GM18519 (cell line): ENCODE measurements at regions not wholly inside any gene's neighbourhood (a gene's known extent, or its start where the extent isn't known, plus 50 kb on each side); places are given as distances from the start of the nearest gene placed in this dataset.
A peak's percentile ranks its signal among the peaks of the same experiment; 100 is the strongest.

Experiments
- ATAC-seq: cut with Tn5 transposase; IDR thresholded peaks from one replicate; pipeline ENCODE4 v1.9.1; 2021; ENCODE audit warnings: mild to moderate bottlenecking, moderate library complexity; ENCODE audit not compliant: unreplicated experiment, low FRiP score

DNA sequence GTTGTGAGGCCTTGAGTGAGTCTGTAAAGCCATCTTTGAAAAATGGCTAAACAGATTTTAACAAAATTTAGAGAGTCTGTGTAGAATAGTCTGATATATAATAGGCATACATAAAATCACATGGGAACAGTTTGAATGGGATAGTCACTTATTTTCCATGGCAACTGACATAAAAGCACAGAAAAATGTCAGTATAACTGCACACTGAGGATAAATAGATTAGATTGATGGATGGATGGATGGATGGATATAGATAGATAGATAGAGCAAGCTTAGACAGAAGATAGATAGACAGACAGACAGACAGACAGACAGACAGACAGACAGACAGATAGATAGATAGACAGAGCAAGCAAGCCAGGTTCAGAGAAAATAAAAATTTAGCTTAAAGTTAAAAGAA is 660.2 kb upstream of the API5 start:
- no peak for ATAC-seq

DNA sequence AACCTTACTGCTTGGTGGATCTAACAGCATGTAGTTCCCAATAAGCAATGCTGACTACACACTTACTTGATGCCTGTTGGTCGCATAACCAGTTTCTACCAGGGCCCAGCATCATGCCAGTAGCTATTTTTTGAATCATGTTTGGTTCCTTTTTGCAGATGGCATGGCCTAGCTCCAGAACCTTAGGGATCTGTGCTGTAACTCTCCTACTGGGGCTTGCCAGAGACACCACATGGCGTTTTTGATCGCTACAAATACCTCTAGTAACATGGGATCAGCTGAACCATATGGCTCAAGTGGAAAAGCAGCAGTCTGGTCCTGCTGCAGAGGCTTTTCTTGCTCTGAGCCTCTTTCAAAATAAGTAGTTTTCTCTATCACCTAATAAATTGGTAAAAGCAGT is 654.6 kb upstream of the API5 start:
- ATAC-seq = no peak

- ATAC-seq = no peak
Measured at GRCh38 chr11:42661942-42662341, 649.9 kb upstream of the API5 start.

DNA sequence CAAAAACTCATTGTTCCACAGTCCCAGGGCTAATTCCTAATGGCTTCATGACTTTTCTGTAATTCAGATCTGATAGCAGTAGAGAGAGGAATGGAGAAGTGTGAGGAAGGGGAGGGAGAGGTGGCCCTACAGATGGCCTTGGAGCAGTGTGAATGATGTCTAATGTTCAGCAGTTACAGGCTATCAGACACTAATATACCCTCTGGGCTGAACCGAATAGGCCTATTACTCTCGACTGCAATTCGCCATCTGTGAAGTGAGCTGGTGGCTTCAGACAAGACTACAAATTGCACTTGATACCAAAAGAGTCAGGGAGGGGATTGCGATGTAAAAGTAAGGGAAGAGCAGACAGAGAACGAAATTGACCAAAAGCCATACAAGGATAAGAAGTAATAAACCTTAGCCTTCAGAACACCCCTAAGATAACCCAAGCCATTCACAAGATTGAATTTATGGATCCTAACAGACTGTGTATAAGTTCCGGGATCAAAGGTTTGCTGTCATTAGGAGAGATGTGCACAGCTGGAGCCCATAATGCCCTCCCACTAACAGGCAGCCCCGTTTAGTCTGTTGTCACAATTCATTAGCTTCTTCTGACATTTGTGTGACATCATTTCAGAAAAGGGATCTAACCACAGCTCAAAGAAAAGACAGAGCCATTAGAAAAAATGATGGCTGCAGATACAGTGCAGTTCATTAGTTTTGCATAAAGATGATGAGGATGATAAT is 642.4 kb upstream of the API5 start:
- no peak for ATAC-seq

- no peak for ATAC-seq
Measured at GRCh38 chr11:42674436-42674835, 637.4 kb upstream of the API5 start.

DNA sequence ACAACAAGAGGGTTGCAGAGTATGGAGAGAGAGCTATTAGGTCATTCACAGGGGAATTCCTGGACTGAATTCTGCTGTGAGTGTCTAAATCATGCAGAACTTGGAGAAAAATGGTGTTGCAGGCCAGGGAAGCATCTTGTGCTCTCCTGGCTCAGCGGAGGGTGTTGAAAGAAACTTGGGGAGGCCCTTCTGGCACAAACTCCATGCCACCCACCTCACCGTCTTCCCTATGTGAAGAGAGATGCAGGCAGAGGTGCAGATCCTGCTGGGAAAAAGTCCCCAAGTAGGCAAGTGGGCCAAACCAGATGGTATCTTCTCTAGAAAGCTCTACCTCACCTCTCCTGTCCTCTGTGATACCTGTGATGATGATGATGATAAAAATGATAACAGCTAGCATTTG is 604.3 kb upstream of the API5 start:
- no peak for ATAC-seq

DNA sequence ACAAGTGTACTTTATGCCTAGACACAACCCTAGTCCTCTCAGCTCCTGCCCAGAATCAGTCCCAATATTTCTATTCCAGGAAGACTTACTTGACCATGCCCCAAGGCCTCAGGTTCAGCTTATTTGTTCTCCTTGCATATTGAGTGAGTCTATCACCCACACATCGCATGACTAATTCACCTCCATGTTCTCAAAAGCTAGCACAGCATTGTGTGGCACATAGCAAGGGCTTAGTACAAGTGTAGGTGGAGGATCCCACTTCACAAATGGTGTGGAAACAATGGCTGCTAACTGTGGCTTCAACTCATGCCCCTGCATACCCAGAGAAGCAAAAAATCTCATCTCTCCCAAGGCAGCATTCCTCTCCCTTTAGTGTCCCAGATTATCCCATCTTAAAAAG is 602.6 kb upstream of the API5 start:
- ATAC-seq = no peak

DNA sequence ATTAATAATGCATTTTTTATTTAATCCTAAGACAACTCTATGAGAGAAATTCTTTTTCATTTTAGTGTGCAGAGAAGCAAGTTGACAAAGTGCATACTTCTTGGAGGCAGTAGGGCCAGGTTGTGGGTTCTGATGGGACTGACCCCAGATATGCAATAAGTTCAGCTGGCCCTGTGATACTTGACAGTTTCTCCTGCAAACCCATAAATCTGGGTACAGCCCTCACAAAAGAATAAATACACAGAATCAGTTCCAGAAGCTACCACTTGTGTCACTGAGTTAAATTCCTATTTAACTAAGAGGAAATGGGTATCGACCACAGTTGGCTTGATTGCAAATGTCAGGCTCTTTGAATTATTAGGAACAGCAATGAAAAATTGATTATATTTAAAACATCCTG is 598.5 kb upstream of the API5 start:
- no peak for ATAC-seq

DNA sequence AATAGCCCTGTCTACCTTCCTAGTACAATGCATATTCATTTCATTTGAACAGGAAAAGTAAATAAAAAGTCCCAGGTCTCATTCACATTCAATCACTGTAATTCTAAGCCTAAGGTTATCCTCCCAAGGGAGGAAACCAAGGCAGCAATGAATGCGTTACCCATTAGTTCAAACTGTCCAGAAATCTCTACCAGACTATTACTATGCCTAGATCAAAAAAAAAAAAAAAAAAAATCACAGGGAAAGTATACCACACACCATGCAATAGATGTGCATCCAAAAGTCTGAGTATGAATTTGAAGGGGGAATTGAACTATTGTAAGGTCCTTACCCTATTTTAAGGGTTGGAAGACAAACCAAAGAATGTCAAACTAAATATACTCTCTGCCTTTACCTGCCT is 598.0 kb upstream of the API5 start:
- no peak for ATAC-seq

- no peak for ATAC-seq
Measured at GRCh38 chr11:42720716-42721563, 590.9 kb upstream of the API5 start.

- ATAC-seq = no peak
Measured at GRCh38 chr11:42727879-42728278, 583.9 kb upstream of the API5 start.

- no peak for ATAC-seq
Measured at GRCh38 chr11:42762348-42762747, 549.4 kb upstream of the API5 start.

- no peak for ATAC-seq
Measured at GRCh38 chr11:42764936-42765335, 546.9 kb upstream of the API5 start.

DNA sequence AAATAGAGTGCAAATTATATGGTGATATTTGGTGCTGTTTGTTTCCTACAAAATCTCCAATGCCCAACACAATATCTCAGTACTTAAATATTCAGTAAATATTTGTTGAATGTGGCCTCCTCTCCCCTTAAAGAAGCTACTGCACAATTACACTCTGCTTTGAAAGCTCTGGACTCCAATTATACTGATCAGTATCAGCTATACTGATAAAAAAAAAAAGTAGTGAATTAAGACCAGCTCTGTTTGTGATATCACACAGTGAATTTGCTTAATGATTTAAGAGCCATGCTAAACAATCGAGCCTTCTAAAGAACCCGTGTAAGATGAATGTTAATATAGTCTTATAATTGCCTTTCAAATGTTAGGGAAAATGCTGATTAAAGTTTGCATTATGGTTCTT is 543.2 kb upstream of the API5 start:
- no peak for ATAC-seq

DNA sequence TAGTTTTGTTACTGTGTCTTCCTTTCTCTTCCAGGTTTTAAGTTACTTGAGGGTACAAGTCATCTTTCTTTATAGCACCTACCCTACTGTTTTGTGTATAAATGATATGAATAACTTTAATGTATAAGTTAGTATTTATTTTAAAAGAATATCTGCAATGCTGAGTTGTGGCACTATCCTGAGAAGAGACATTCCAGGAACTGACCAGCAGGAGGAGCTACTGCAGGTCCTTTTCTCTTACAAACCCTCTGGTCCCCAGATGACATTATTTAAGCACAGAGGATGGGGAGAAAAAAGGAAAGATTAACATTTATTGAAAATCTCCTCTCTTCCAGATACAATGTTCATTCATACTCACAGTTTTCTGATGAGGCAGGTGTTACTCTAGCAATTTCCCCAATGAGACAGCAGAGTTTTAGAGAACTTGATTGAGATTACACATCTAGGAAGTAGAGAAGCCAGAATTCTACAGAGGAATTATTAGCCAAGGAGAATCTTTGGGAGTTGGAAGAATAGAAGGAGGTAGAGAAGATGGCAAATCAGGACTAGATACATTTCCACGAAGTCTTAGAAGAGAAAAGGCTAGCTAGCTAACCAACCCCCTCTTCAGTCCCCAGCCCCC is 541.2 kb upstream of the API5 start:
- ATAC-seq = peak; percentile 69

- no peak for ATAC-seq
Measured at GRCh38 chr11:42772886-42773285, 538.9 kb upstream of the API5 start.

GRCh38 chr11:42773729-42774128 is 538.1 kb upstream of the API5 start:
- ATAC-seq = no peak

GRCh38 chr11:42774567-42774966 is 537.2 kb upstream of the API5 start:
- ATAC-seq = no peak

GRCh38 chr11:42777776-42778175 is 534.0 kb upstream of the API5 start:
- ATAC-seq = no peak

DNA sequence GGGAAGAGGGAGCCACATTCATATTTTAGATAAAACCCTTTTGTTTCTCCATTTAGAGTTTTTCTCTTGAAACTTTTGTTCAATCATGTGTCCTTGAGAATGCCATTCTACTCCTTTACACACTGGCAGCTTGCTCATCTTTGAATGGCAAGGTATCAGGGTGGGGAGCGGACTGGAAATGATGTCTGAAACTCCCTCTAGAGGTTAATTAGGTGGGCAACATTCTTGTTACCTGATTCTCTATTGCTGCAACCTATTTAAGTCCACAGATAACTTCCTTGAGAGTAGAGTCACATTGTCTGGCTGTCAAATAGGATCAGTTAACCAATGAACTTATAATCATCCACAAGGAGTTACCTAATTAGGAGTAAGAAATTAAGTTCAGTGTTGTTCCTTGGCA is 533.6 kb upstream of the API5 start:
- ATAC-seq = no peak

DNA sequence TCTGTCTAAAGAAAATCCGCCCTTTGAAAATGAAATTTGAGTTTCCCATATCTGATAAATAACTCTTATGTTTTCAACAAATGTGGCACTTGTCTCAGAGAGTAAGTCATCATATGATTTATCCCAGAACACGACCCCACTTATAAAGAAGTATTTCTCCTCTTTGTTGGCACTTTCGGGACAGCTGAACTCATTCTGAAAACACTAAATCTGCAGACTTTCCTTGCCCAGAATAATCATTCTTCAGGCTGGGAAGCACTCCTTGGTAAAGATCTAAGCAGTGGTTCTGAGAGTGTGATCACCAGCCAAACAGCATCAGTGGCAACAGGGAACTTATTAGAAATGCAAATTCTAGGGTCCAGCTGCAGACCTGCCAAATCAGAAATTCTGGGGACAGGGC is 532.2 kb upstream of the API5 start:
- ATAC-seq = no peak

GRCh38 chr11:42786981-42787380 is 524.8 kb upstream of the API5 start:
- ATAC-seq = no peak
